Tibial artery (tissue), 4 donors: ENCODE measurements at regions not wholly inside any gene's neighbourhood (a gene's known extent, or its start where the extent isn't known, plus 50 kb on each side); places are given as distances from the start of the nearest gene placed in this dataset.

Source experiments
- DNase-seq, 2 donors: peaks; one replicate each; pipeline ENCODE4 v3.0.0-alpha.2; 2019
- H3K27ac ChIP-seq, 2 donors: fragments of 200-600 bp; sonication (generic) in 1 of 2; 1 replicate in 1 of 2; 2 replicates in 1 of 2; pipeline ENCODE4 v1.5.1; 2018 to 2019; ENCODE audit warnings: mild to moderate bottlenecking in 1 of 2
- H3K27me3 ChIP-seq, 2 donors: fragments of 200-600 bp; sonication (generic) in 1 of 2; one replicate each; pipeline versions ENCODE4 v1.5.1 to v1.6.0; 2016 to 2019
- H3K36me3 ChIP-seq, 3 donors: fragments of 200-600 bp; sonication (generic) in 2 of 3; one replicate each; pipeline ENCODE4 v1.5.1; 2016 to 2019; ENCODE audit warnings: mild to moderate bottlenecking in 2 of 3
- H3K4me1 ChIP-seq, 4 donors: fragments of 200-600 bp; sonication (generic) in 2 of 4; 1 replicate in 3 of 4; 2 replicates in 1 of 4; pipeline ENCODE4 v1.5.1; 2016 to 2019
- H3K4me3 ChIP-seq, 2 donors: fragments of 200-600 bp; sonication (generic) in 1 of 2; 1 replicate in 1 of 2; 2 replicates in 1 of 2; pipeline ENCODE4 v1.5.1; 2018 to 2019; ENCODE audit warnings: mild to moderate bottlenecking in 2 of 2
- H3K9me3 ChIP-seq, 3 donors: fragments of 200-600 bp; sonication (generic) in 1 of 3; one replicate each; pipeline ENCODE4 v1.5.1; 2016 to 2019
- CTCF ChIP-seq, 2 experiments: fragments of 200-600 bp in 1 of 2; fragments of 450-650 bp in 1 of 2; IDR thresholded peaks; one replicate each; pipeline ENCODE4 v1.5.1; 2017 to 2019; ENCODE audit warnings: antibody characterized with exemption in 2 of 2, mild to moderate bottlenecking in 1 of 2, moderate library complexity in 1 of 2
- intact Hi-C: fragments of 100-400 bp; cut with DNase I; formaldehyde crosslinking; loops from one replicate; pipeline ENCODE4 v1.15.0; 2023; ENCODE audit warnings: low total_unique reads

GRCh38 chr3:168455814-168456213, 360.1 kb upstream of the GOLIM4 start:
- Histone ChIP-seq H3K27me3 (no peaks in the 10 kb centered on the region), H3K4me3 (no peak overlapping the region), H3K36me3 (no peaks in the 10 kb centered on the region), H3K27ac (no peak overlapping the region), H3K4me1 (no peaks in the 10 kb centered on the region), H3K9me3 (no peaks in the 10 kb centered on the region)
- no peak for DNase-seq
- no peak for TF ChIP-seq CTCF (IDR thresholded peaks at IDR 0.05)
- intact Hi-C loops: no loop called here

- Histone ChIP-seq H3K4me3 (no peak overlapping the region), H3K4me1 (no peaks in the 10 kb centered on the region), H3K9me3 (no peaks in the 10 kb centered on the region), H3K36me3 (no peaks in the 10 kb centered on the region), H3K27me3 (no peaks in the 10 kb centered on the region), H3K27ac (no peak overlapping the region)
- DNase-seq: no peak
- intact Hi-C loops: no loop called here
- no peak for TF ChIP-seq CTCF (IDR thresholded peaks at IDR 0.05)
Observed at GRCh38 chr3:168453623-168454022, 357.9 kb upstream of the GOLIM4 start.

GRCh38 chr3:168443965-168444364, 348.2 kb upstream of the GOLIM4 start:
- no peak for DNase-seq
- H3K27me3 ChIP-seq: no peaks in the 10 kb centered on the region
- TF ChIP-seq CTCF (IDR thresholded peaks at IDR 0.05): no peak
- no peaks in the 10 kb centered on the region for H3K9me3 ChIP-seq
- H3K4me3 ChIP-seq: no peak overlapping the region
- H3K36me3 ChIP-seq: no peaks in the 10 kb centered on the region
- intact Hi-C loops: no loop called here
- H3K4me1 ChIP-seq: no peaks in the 10 kb centered on the region
- no peak overlapping the region for H3K27ac ChIP-seq

- H3K36me3 ChIP-seq: no peaks in the 10 kb centered on the region
- no peaks in the 10 kb centered on the region for H3K4me1 ChIP-seq
- no peak overlapping the region for H3K4me3 ChIP-seq
- no peak for TF ChIP-seq CTCF (IDR thresholded peaks at IDR 0.05)
- DNase-seq: no peak
- intact Hi-C loops: no loop called here
- H3K27me3 ChIP-seq: no peaks in the 10 kb centered on the region
- H3K27ac ChIP-seq: no peak overlapping the region
- H3K9me3 ChIP-seq: no peaks in the 10 kb centered on the region
Observed at GRCh38 chr3:168442502-168442901, 346.8 kb upstream of the GOLIM4 start.

- Histone ChIP-seq H3K9me3 (no peaks in the 10 kb centered on the region), H3K4me1 (peaks cover 0 to 11% (median 0%) of the 10 kb centered on the region in 4 donors), H3K27ac (no peak overlapping the region), H3K27me3 (no peaks in the 10 kb centered on the region), H3K4me3 (no peak overlapping the region), H3K36me3 (no peaks in the 10 kb centered on the region)
- DNase-seq: no peak
- intact Hi-C loops: no loop called here
- no peak for TF ChIP-seq CTCF (IDR thresholded peaks at IDR 0.05)
Observed at GRCh38 chr3:168436245-168436724, 340.6 kb upstream of the GOLIM4 start.

GRCh38 chr3:168431491-168431890, 335.8 kb upstream of the GOLIM4 start:
- Histone ChIP-seq H3K36me3 (no peaks in the 10 kb centered on the region), H3K9me3 (no peaks in the 10 kb centered on the region), H3K4me1 (peaks cover 0 to 13% (median 0%) of the 10 kb centered on the region in 4 donors), H3K27me3 (no peaks in the 10 kb centered on the region), H3K4me3 (no peak overlapping the region), H3K27ac (no peak overlapping the region)
- no peak for TF ChIP-seq CTCF (IDR thresholded peaks at IDR 0.05)
- intact Hi-C loops: no loop called here
- no peak for DNase-seq
